ENCODE measurements at regions not wholly inside any gene's neighbourhood (a gene's known extent, or its start where the extent isn't known, plus 50 kb on each side); places are given as distances from the start of the nearest gene placed in this dataset.

DNA sequence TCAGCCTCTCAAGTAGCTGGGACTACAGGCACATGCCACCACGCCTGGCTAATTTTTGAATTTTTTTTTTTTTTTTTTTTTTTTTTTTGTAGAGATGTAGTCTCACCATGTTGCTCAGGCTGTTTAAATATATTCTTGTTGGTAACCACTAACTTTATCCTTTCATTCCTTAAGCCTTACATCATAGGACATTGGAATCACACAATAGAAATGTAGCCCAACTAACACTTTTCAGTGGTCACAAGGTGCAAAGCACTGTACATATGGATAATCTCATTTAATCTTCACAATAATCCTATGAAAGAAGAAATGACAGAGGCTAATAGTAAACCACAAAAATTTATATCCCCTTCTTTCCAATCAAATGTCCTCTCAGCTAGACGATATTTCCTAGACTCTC, 417.8 kb upstream of the DACH1 start:
- Mint-ChIP-seq H3K4me1 (ENCODE audit: low read depth) (no peaks in the 10 kb centered on the region), H3K9me3 (peaks cover 4% of the 10 kb centered on the region), H3K27me3 (ENCODE audit: low read depth) (no peaks in the 10 kb centered on the region), H3K36me3 (ENCODE audit: insufficient read depth) (no peaks in the 10 kb centered on the region), H3K4me3 (no peak overlapping the region)
- ATAC-seq (no peak), DNase-seq (no peak)

DNA sequence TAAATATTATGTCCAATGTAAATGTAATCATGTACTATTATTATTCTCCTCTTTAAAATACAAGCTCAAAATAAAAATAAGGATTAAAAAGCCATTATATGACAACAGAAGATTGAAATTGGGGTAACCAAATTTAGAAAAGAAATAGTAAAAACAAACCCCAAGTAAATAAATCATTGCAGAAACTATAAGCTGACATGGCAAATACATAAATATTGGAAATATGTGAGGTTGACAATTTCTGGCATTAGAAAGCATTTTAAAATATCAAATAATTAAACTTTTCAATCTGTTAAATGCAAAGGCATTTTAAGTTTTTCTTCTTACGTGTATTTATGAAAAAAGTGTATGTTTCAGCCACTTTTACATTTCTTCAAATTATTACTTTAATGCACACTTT, 394.7 kb upstream of the DACH1 start:
- Mint-ChIP-seq H3K4me3 (no peak overlapping the region), H3K4me1 (ENCODE audit: low read depth) (no peaks in the 10 kb centered on the region), H3K27me3 (ENCODE audit: low read depth) (no peaks in the 10 kb centered on the region), H3K9me3 (peaks cover 7% of the 10 kb centered on the region), H3K36me3 (ENCODE audit: insufficient read depth) (no peaks in the 10 kb centered on the region)
- no peak for ATAC-seq
- DNase-seq: no peak

DNA sequence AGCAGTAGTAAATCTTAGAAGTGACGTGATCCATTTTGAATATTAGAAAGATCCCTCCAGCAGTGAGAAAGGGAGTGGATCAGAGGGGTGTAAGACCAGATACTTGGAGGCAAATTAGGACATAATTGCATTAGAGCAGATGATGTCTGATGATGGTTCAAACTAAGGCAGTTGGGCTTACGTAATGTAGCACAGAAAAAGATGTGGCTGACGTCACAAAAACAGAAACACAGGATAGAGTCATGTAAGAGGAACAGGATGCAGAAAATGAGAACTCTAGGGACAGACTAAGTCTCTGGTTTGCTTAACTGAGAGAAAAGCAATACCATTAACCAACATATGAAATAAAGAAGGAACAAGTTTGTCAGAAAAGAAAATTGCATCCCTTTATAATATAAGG, 392.5 kb upstream of the DACH1 start:
- Mint-ChIP-seq H3K4me3 (no peak overlapping the region), H3K27me3 (ENCODE audit: low read depth) (no peaks in the 10 kb centered on the region), H3K36me3 (ENCODE audit: insufficient read depth) (no peaks in the 10 kb centered on the region), H3K9me3 (peaks cover 5% of the 10 kb centered on the region), H3K4me1 (ENCODE audit: low read depth) (no peaks in the 10 kb centered on the region)
- DNase-seq (no peak), ATAC-seq (no peak)

GRCh38 chr13:72258340-72258981, 391.5 kb upstream of the DACH1 start:
- H3K27me3 Mint-ChIP-seq (ENCODE audit: low read depth): no peaks in the 10 kb centered on the region
- H3K4me1 Mint-ChIP-seq (ENCODE audit: low read depth): no peaks in the 10 kb centered on the region
- DNase-seq (no peak), ATAC-seq (no peak)
- no peaks in the 10 kb centered on the region for H3K9me3 Mint-ChIP-seq
- no peaks in the 10 kb centered on the region for H3K36me3 Mint-ChIP-seq (ENCODE audit: insufficient read depth)
- no peak overlapping the region for H3K4me3 Mint-ChIP-seq

DNA sequence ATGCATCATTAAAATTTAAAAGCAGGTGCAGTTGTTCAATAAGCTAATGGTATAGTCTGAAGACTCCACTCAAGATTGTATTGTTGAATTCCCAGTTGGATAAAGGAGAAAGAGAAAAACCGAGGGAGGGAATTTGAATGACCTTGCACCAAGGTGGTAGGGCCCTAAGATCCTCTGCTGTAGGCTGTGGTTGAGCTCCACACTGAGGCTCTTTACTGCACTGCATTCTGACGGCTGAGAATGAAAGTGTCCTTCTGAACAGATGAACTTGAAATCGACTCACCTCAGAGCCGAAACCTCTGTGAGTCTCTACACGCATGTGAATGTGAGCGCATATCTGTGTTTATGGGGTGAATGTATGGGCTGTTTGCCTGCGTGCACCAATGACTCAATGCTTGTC, 388.9 kb upstream of the DACH1 start:
- Mint-ChIP-seq H3K27me3 (ENCODE audit: low read depth) (no peaks in the 10 kb centered on the region), H3K4me1 (ENCODE audit: low read depth) (no peaks in the 10 kb centered on the region), H3K9me3 (peaks cover 9% of the 10 kb centered on the region), H3K4me3 (no peak overlapping the region), H3K36me3 (ENCODE audit: insufficient read depth) (no peaks in the 10 kb centered on the region)
- DNase-seq (no peak), ATAC-seq (no peak)

DNA sequence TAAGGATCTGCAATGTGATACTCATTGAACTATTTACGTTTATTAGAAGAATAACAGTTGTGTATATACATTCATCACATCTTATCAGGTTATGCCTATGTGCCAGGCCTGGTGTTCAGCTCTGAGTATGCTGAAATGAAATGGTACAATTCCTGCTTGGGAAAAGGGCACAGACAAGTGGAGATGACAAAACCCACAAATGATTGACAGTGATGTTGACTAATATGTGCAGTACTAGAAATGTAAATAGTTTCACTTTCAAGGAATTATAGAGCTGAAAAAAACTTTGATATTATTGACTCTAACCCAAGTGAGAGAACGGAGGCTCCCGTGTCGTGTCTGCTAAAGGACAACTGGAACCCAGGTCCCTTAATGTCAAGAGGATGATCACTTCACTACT, 386.8 kb upstream of the DACH1 start:
- ATAC-seq (no peak), DNase-seq (no peak)
- H3K4me1 Mint-ChIP-seq (ENCODE audit: low read depth): no peaks in the 10 kb centered on the region
- H3K4me3 Mint-ChIP-seq: no peak overlapping the region
- H3K27me3 Mint-ChIP-seq (ENCODE audit: low read depth): no peaks in the 10 kb centered on the region
- peaks cover 11% of the 10 kb centered on the region for H3K9me3 Mint-ChIP-seq
- H3K36me3 Mint-ChIP-seq (ENCODE audit: insufficient read depth): no peaks in the 10 kb centered on the region

GRCh38 chr13:72246396-72246795, 379.4 kb upstream of the DACH1 start:
- no peak for DNase-seq
- H3K36me3 Mint-ChIP-seq (ENCODE audit: insufficient read depth): no peaks in the 10 kb centered on the region
- H3K4me3 Mint-ChIP-seq: no peak overlapping the region
- peaks cover 6% of the 10 kb centered on the region for H3K9me3 Mint-ChIP-seq
- no peaks in the 10 kb centered on the region for H3K4me1 Mint-ChIP-seq (ENCODE audit: low read depth)
- ATAC-seq: no peak
- H3K27me3 Mint-ChIP-seq (ENCODE audit: low read depth): no peaks in the 10 kb centered on the region

DNA sequence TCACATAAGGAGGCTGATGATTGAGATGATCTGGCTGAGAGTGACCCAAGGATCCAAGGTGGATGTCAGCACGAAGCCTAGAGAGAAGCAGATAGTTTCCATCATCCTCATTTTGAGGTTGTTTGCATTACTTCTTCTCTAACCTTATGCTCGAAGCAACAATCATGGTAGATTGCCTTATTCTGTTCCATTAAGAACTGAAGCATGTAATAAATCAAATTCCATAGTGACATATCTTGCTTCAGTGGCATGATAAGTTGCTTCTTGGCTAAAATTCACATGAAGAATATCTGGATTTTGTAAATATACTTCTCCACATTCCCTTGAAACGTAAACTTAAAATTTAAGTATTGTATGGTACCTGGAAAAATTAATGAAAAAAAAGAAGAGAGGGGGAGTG, 377.8 kb upstream of the DACH1 start:
- ATAC-seq (no peak), DNase-seq (no peak)
- H3K36me3 Mint-ChIP-seq (ENCODE audit: insufficient read depth): no peaks in the 10 kb centered on the region
- H3K27me3 Mint-ChIP-seq (ENCODE audit: low read depth): no peaks in the 10 kb centered on the region
- H3K4me3 Mint-ChIP-seq: no peak overlapping the region
- H3K9me3 Mint-ChIP-seq: no peaks in the 10 kb centered on the region
- no peaks in the 10 kb centered on the region for H3K4me1 Mint-ChIP-seq (ENCODE audit: low read depth)

- Mint-ChIP-seq H3K4me1 (ENCODE audit: low read depth) (no peaks in the 10 kb centered on the region), H3K27me3 (ENCODE audit: low read depth) (no peaks in the 10 kb centered on the region), H3K36me3 (ENCODE audit: insufficient read depth) (no peaks in the 10 kb centered on the region), H3K9me3 (peaks cover 7% of the 10 kb centered on the region), H3K4me3 (no peak overlapping the region)
- ATAC-seq (no peak), DNase-seq (no peak)
Measured at GRCh38 chr13:72230131-72230530, 363.1 kb upstream of the DACH1 start.

DNA sequence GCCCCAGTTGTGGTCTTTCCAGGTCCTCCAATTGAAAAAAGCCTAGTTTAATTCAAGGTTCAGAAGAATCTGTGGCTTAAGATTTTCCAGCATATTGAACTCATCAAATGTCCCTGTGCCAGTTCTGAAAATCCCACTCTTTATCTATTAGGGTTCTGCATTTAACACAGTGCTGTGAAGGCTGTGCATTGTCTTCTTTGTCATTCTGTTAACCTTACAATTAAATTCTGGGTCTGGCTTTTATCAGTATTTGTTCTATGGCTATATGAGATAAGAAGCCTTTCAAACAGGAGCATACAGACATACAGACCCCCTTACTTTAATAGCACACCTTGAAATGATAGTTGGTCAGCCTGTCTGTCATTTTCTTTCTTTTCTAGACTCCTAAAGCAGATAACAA, 362.1 kb upstream of the DACH1 start:
- H3K4me1 Mint-ChIP-seq (ENCODE audit: low read depth): no peaks in the 10 kb centered on the region
- ATAC-seq (no peak), DNase-seq (no peak)
- H3K4me3 Mint-ChIP-seq: no peak overlapping the region
- H3K36me3 Mint-ChIP-seq (ENCODE audit: insufficient read depth): no peaks in the 10 kb centered on the region
- H3K27me3 Mint-ChIP-seq (ENCODE audit: low read depth): no peaks in the 10 kb centered on the region
- peaks cover 7% of the 10 kb centered on the region for H3K9me3 Mint-ChIP-seq

DNA sequence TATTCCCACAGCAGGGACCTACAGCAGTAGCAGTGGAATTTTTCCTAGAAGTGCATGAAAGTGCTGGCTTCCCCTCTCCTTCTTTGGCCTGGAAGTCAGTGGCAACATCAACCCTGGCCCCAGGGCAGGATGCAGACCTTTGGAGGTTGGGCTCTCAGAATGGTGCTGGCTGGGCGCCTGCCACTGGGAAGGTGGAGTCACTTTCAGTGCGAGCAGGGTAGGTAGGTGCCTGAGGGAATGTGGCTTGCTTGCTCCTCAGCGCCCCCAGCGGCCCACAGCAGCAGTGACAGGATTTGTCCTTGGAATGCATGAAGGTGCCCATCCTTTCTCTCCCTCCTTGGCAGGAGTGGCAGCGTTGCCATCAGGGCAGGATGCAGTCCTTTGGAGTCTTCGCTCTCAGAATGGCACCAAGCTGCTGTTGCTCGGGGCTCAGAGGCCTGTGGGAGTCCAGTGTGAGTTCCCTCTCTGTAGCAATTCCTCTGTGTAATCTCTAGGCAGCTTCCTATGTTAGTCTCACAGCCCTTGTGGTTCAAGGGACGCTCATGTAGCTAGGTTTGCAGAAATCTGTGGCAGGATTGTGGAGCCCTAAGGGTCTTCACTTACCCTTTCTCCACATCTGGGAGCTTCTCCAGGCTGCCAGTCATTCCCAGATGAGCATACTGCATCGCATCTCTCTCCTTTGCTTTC, 354.4 kb upstream of the DACH1 start:
- no peak for ATAC-seq
- peaks cover 6% of the 10 kb centered on the region for H3K9me3 Mint-ChIP-seq
- DNase-seq: no peak
- H3K27me3 Mint-ChIP-seq (ENCODE audit: low read depth): no peaks in the 10 kb centered on the region
- no peaks in the 10 kb centered on the region for H3K36me3 Mint-ChIP-seq (ENCODE audit: insufficient read depth)
- no peak overlapping the region for H3K4me3 Mint-ChIP-seq
- H3K4me1 Mint-ChIP-seq (ENCODE audit: low read depth): no peaks in the 10 kb centered on the region

DNA sequence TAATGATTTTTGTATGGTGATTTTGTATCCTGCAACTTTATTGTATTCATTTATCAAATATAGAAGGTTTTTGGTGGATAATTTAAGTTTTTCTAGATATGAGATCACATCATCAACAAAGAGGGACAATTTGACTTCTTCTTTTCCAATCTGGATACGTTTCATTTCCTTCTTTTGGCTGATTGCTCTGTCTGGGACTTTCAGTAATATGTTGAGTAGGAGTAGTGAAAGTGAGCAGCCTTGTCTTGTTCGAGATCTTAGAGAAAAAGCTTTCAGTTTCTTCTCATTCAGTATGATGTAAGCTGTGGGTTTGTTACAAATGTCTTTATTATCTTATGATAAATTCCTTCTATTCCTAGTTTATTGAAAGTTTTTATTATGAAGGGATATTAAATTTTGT, 352.0 kb upstream of the DACH1 start:
- ATAC-seq: no peak

DNA sequence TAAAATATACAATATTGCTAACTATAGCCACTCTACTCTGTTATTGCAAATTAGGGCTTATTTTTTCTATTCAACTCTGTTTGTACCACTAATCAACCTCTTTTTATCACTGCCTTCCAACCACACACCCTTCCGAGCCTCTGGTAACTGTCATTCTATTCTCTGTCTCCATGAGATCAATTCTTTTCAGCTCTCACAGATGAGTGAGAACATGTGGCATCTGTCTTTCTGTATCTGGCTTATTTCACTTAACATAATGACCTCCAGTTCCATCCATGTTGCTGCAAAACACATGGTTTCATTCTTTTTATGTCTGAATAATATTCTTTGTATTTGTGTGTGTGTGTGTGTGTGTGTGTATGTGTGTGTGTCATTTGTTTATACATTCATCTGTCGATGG, 350.1 kb upstream of the DACH1 start:
- H3K36me3 Mint-ChIP-seq (ENCODE audit: insufficient read depth): no peaks in the 10 kb centered on the region
- H3K27me3 Mint-ChIP-seq (ENCODE audit: low read depth): no peaks in the 10 kb centered on the region
- H3K9me3 Mint-ChIP-seq: peaks cover 6% of the 10 kb centered on the region
- H3K4me3 Mint-ChIP-seq: no peak overlapping the region
- DNase-seq (no peak), ATAC-seq (no peak)
- no peaks in the 10 kb centered on the region for H3K4me1 Mint-ChIP-seq (ENCODE audit: low read depth)

More for the DNA sequence above, 352.0 kb upstream of the DACH1 start:
- Mint-ChIP-seq H3K27me3 (ENCODE audit: low read depth) (no peaks in the 10 kb centered on the region), H3K36me3 (ENCODE audit: insufficient read depth) (no peaks in the 10 kb centered on the region), H3K4me3 (no peak overlapping the region), H3K9me3 (peaks cover 6% of the 10 kb centered on the region), H3K4me1 (ENCODE audit: low read depth) (no peaks in the 10 kb centered on the region)
- DNase-seq: no peak

DNA sequence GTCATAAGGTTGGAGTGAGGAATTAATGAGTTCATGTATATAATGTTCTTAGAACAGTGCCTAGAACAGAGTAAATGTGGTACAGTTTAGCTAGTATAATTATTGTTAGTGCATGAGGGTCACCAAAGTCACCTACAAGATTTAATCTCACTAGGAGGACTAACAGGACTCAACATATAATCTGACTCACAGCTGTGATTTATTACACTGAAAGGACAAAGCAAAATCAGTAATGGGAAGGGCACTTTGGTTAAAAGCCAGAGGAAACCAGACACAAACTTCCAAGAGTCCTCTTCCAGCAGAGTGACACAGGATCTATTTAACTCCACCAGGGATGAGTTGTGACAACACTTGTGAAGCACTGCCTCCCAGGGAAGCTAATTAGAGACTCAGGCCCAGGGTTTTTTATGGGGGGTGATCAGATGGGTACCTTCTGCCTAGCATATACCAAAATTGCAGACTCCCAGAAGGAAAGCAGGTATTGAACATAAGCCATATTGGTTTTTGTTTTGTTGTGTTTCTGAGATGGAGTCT, 341.2 kb upstream of the DACH1 start:
- no peak for DNase-seq
- no peak for ATAC-seq
- Mint-ChIP-seq H3K9me3 (no peaks in the 10 kb centered on the region), H3K4me1 (ENCODE audit: low read depth) (no peaks in the 10 kb centered on the region), H3K4me3 (no peak overlapping the region), H3K27me3 (ENCODE audit: low read depth) (no peaks in the 10 kb centered on the region), H3K36me3 (ENCODE audit: insufficient read depth) (no peaks in the 10 kb centered on the region)

- Mint-ChIP-seq H3K9me3 (no peaks in the 10 kb centered on the region), H3K27me3 (ENCODE audit: low read depth) (no peaks in the 10 kb centered on the region), H3K4me1 (ENCODE audit: low read depth) (no peaks in the 10 kb centered on the region), H3K36me3 (ENCODE audit: insufficient read depth) (no peaks in the 10 kb centered on the region), H3K4me3 (no peak overlapping the region)
- DNase-seq (no peak), ATAC-seq (no peak)
Measured at GRCh38 chr13:72205773-72206172, 338.8 kb upstream of the DACH1 start.

All from activated T-cell treated with anti-CD3 and anti-CD28 coated beads, Interleukin-2, amount 50 U/mL, for 4 hours (primary cell).